ENCODE measurements at regions not wholly inside any gene's neighbourhood (a gene's known extent, or its start where the extent isn't known, plus 50 kb on each side); places are given as distances from the start of the nearest gene placed in this dataset.
"Not testable (repeated sequence)": the region's sequence is repeated elsewhere in the genome, so short reads cannot be mapped to it uniquely, and the experiment has no call there.

- DNase-seq: no peak
Measured at GRCh38 chr20:36082315-36082915, 72.1 kb upstream of the EPB41L1 start.

GRCh38 chr20:36083200-36083599, 71.3 kb upstream of the EPB41L1 start:
- DNase-seq: not testable (repeated sequence)

DNA sequence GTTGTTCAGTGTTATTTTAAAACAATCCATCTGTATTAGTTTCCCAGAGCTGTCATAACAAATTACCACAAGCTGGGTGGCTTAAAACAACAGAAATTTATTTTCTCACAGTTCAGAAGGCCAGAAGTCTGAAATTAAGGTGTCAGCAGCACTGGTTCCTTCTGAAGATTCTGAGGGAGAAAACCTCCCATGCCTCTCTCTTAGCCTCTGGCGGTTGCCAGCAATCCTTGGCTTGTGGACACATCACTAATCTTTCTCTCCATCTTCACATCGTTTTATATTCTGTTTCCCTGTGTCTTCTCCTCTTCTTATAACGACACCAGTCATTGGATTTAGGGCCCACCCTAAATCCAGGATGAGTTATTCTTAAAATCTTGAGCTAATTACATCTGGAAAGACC, 70.2 kb upstream of the EPB41L1 start:
- no peak for DNase-seq

DNA sequence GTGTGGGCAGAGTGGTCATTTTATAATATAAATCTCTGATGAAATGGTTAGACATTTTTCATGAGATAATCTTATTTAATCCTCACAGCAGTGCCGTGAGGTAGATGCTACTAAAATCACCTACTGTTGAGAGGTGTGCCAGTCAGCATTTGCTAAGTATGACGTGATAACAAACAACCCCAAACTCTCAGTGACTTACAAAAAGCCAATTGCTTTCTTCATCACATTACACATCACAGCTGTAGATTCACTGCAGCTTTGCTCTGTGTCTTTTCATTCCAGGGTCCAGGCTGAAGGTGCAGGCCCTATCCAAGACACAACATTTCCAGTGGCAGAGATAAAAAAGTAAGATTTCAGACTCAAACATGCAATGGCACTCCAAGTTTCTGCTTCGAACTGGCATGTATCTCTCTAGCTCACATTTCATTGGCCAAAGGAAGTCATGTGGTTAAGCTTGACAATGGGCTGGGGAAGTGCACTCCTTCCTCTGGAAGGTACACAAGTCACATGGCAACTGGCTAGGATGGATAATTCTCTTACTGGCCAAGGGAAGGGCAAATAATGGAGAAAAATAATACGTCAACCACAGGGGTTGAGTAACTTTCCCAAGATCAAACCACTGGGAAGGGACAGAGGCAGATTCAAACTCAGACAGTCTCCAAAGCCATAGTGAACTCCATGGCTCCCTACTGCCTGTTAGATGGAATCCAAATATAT, 69.5 kb upstream of the EPB41L1 start:
- DNase-seq: no peak

- DNase-seq: no peak
Measured at GRCh38 chr20:36085686-36086267, 68.8 kb upstream of the EPB41L1 start.

GRCh38 chr20:36086767-36087166, 67.8 kb upstream of the EPB41L1 start:
- no peak for DNase-seq

DNA sequence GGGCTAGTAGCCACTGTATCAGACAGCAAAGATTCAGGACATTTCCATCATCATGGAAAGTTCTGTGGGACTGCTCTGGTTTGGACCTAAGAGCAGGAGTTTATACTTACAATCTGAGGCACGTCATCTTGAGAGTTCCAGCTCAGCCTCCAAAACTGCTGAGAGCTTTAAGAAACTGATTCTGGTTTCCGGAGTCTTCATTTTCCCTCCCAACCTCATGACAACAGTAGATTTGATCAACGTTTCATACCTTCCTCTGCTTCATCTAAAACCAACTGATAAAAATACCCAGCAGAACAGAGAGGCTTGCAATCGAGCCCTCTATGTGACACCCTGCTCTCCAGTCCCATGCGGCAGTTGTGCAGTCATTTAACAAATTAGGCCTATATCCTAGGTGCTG, 64.3 kb upstream of the EPB41L1 start:
- DNase-seq: no peak

- DNase-seq: no peak
Measured at GRCh38 chr20:36091561-36092397, 62.8 kb upstream of the EPB41L1 start.

DNA sequence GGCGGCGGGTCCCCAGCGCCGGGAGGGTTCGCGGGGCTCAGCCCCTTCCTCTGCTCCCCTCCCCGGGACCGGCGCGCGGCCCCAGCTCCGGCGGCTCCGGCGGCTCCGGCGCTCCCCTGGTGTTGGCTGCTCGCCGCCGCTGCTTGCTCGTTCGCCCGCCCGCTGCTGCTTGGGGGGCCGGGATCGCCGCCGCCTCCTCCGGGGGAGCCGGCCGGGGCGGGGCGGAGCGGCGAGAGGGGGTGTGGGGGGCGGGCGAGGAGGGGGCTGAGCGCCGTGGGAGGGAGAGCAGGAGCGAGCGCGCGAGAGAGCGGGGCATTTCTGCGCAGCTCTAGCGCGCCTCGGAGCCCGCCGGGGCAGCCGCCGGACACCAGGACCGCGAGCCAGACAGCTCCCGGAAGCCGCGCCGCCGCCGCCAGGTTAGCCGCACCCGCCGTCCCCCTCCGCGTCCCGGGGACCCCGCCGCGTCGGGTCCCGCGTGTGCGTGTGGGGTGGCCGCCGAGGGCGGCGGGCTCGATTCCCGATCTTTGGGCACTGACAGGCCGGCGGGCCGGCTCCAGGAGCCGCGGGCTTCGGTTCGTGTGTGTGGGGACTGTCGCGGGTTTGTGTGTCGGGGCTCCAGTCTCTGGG, 62.0 kb upstream of the EPB41L1 start:
- DNase-seq: no peak

DNA sequence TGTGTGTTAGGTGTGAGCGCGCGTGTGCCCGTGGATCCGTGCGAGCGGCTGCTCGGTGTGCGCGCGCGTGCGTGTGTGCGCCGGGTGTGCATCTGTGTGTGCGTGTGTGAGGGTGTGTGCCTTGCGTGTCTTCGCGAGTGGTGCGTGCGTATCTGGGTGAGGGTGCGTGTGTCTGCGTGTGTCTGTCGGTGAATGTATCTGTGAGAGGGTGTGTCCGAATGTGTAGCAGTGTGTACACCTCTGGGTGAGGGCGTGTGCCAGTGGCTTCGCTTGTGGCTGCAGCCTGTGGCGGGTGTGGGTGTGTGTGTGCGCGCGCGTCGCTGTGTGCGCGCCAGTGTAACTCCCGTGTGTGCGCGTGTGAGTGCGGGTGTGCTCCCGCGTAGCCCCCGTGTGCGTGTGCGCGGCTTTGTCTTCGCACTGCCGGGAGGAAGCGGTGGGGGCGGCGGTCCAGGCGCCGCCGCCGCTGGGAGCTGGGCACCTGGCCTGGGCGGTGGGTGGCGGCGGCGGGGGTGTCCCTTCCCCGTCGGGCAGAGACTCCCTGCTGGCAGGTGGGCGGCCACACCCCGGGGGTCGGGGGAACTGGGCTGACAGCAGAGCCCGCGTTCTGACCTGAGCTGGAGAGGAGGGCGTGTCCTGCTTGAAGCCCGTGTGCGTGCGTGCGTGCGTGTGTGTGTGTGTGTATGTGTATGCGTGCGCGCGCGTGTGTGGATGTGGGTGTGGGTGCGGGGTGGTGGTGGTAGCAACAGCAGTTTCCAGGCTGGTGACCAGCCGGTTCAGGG, 61.3 kb upstream of the EPB41L1 start:
- peak; percentile 9 for DNase-seq

DNA sequence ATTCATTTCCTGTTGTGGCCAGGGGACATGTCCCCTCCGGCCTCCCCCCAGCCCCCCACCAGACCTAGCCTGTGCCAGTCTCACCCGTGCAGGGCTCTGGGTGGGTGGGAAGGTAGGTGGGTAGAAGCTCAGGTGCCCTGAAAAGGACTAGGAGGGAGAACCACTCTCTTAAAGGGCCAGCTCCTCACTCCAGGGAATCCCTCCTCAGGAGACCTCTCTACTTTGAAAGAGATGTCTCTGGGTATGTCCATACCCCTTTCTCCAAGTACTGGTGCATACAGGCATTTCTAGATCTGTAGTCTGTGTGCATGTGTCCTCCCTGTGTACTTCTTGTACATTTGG, 60.8 kb upstream of the EPB41L1 start:
- DNase-seq: no peak

- no peak for DNase-seq
Measured at GRCh38 chr20:36094497-36094896, 60.0 kb upstream of the EPB41L1 start.

DNA sequence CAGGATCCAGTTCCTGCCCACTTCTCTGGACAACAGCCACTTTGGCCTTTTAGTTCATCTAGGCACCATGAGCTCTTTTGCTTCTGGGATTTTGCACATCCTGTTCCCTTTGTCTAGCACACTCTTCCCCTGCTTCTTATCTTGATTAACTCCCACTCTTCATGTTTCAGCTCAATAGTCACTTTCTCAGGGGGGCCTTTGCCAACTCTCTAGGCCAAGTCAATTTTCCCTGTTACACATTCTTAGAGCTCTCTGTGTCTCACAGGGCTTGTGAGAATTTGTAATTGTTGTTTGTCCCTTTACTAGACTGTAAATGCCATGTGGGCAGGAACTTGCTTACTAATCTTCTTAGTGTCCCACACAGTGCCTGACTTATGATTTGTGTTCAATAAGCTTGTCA, 58.1 kb upstream of the EPB41L1 start:
- DNase-seq: no peak

DNA sequence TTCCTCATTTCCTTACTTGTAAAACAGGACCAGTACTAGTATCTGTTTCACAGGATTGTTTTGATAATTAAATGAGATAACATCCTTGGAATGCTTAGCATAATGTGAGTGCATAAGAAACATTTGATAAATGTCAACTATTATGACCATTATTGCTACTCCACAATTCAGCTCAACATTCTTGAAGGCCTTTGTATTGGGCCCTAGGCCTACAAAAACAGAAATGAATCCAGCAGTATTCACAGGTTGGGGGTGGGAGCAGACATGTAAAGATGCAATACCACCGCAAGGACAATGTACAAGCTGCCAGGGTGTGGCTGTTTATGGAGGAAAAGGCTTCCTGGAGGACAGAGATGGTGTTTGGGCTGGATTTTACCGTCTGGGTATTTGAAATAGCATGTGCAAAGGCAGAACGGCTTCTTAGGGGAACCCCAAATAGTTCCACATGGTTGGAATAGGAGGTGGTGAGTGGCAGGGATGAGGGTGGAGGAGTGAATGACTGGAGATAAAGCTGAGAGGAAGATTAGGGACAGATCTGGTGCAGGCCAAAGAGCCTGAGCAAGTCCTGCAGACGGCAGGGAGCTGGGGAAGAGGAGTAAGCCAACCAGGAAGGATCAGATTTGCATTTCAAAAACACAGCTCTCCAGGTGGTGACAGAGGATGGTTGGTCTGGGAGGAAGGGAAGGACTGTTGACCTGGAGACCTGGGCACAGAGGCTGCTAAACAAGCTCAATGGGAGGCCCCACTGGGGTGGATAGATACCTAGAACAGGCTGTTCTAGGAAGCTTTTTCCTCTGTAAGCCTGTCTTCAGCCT, 57.0 kb upstream of the EPB41L1 start:
- DNase-seq: no peak

DNA sequence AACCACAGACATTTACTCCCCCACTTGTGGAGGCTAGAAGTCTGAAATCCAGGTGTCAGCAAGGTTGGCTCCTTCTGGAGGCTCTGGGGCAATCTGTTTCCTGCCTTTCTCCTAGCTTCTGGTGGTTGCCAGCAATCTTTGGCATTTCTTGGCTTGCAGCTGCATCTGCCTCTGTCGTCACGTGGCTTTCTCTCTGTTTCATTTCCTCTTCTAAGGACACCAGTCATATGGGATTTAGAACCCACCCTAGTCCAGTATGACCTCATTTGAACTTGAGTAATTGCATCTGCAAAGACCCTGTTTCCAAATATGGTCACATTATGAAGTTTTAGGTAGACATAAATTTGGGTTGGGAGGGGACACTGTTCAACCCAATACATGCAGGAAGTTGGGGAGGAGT, 56.2 kb upstream of the EPB41L1 start:
- no peak for DNase-seq

- DNase-seq: no peak
Measured at GRCh38 chr20:36099106-36099505, 55.4 kb upstream of the EPB41L1 start.

DNA sequence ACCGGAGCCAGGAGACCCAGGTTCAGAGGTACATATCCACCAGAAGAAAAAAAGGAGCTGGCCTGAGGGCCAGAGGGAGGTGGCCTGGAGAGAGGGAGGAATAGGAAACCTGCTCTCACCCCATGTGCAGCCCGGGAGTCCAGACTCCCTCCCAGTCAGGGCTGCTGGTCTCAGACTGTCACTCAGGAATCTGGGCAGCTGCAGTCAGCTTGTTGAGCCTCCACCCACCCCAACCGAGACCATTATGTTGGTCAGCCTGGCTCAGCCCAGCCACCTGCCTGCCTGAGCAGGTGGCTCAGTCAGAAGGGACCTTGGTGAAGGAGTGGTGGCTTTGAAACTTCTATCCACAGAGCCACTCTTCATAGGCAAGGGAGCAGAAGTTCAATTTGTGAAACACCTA, 53.3 kb upstream of the EPB41L1 start:
- peak; percentile 54 for DNase-seq

DNA sequence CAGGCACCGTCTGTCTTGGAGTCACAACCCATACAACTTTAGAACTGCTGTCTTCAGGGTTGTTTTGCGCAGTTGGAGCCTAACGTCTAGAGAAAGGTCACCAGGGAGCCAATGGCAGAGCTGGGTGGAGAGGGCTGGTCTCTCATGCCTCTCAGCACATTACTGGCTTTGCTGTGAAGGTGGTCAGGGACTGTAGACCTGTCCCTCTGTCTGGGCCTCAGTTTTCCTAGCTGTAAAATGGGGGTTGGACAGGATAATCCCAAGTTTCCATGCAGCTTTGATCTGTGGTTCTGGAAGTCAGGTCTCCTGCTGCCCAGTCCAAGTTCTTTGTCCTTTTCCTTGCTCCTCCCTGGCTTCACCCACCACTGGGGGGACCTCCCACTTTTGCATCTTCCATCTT, 52.2 kb upstream of the EPB41L1 start:
- DNase-seq: no peak

- DNase-seq: no peak
Measured at GRCh38 chr20:36102809-36103596, 51.5 kb upstream of the EPB41L1 start.

- DNase-seq: no peak
Measured at GRCh38 chr20:36104244-36104643, 50.3 kb upstream of the EPB41L1 start.

Measured in NCI-H1092 (cell line).